ENCODE measurements at regions not wholly inside any gene's neighbourhood (a gene's known extent, or its start where the extent isn't known, plus 50 kb on each side); places are given as distances from the start of the nearest gene placed in this dataset.

GRCh38 chr6:135108692-135109091, 54.1 kb upstream of the HBS1L start:
- no peak overlapping the region for H3K4me3 Mint-ChIP-seq (ENCODE audit: unreplicated experiment)
- H3K27me3 Mint-ChIP-seq (ENCODE audit: unreplicated experiment) = no peaks in the 10 kb centered on the region
- no peaks in the 10 kb centered on the region for H3K9me3 Mint-ChIP-seq (ENCODE audit: unreplicated experiment)

GRCh38 chr6:135106611-135107010, 52.0 kb upstream of the HBS1L start:
- no peak for DNase-seq (ENCODE audit: low spot score)
- no peak for TF ChIP-seq CTCF (IDR thresholded peaks at IDR 0.05; ENCODE audit: unreplicated experiment)
- Mint-ChIP-seq H3K4me1 (ENCODE audit: unreplicated experiment) (peaks cover 19% of the 10 kb centered on the region), H3K9me3 (ENCODE audit: unreplicated experiment) (no peaks in the 10 kb centered on the region), H3K36me3 (ENCODE audit: low read depth, unreplicated experiment) (no peaks in the 10 kb centered on the region), H3K27me3 (ENCODE audit: unreplicated experiment) (no peaks in the 10 kb centered on the region), H3K4me3 (ENCODE audit: unreplicated experiment) (no peak overlapping the region), H3K27ac (ENCODE audit: unreplicated experiment) (no peak overlapping the region)

More at GRCh38 chr6:135108692-135109091, 54.1 kb upstream of the HBS1L start:
- no peak for DNase-seq (ENCODE audit: low spot score)
- Mint-ChIP-seq H3K4me1 (ENCODE audit: unreplicated experiment) (peaks cover 19% of the 10 kb centered on the region), H3K27ac (ENCODE audit: unreplicated experiment) (peak overlapping the region; percentile 50), H3K36me3 (ENCODE audit: low read depth, unreplicated experiment) (no peaks in the 10 kb centered on the region)
- TF ChIP-seq CTCF (IDR thresholded peaks at IDR 0.05; ENCODE audit: unreplicated experiment) = no peak

- Mint-ChIP-seq H3K9me3 (ENCODE audit: unreplicated experiment) (no peaks in the 10 kb centered on the region), H3K36me3 (ENCODE audit: low read depth, unreplicated experiment) (no peaks in the 10 kb centered on the region), H3K27me3 (ENCODE audit: unreplicated experiment) (no peaks in the 10 kb centered on the region), H3K4me1 (ENCODE audit: unreplicated experiment) (peaks cover 16% of the 10 kb centered on the region), H3K4me3 (ENCODE audit: unreplicated experiment) (no peak overlapping the region), H3K27ac (ENCODE audit: unreplicated experiment) (no peak overlapping the region)
- no peak for DNase-seq (ENCODE audit: low spot score)
- no peak for TF ChIP-seq CTCF (IDR thresholded peaks at IDR 0.05; ENCODE audit: unreplicated experiment)
These were observed 51.1 kb upstream of the HBS1L start for GRCh38 chr6:135105710-135106109.

GRCh38 chr6:135105299-135105698, 50.7 kb upstream of the HBS1L start:
- no peak overlapping the region for H3K4me3 Mint-ChIP-seq (ENCODE audit: unreplicated experiment)
- no peaks in the 10 kb centered on the region for H3K27me3 Mint-ChIP-seq (ENCODE audit: unreplicated experiment)
- H3K9me3 Mint-ChIP-seq (ENCODE audit: unreplicated experiment) = no peaks in the 10 kb centered on the region
- no peaks in the 10 kb centered on the region for H3K36me3 Mint-ChIP-seq (ENCODE audit: low read depth, unreplicated experiment)
- peaks cover 15% of the 10 kb centered on the region for H3K4me1 Mint-ChIP-seq (ENCODE audit: unreplicated experiment)
- H3K27ac Mint-ChIP-seq (ENCODE audit: unreplicated experiment) = no peak overlapping the region
- DNase-seq (ENCODE audit: low spot score) = no peak
- no peak for TF ChIP-seq CTCF (IDR thresholded peaks at IDR 0.05; ENCODE audit: unreplicated experiment)

Data from endothelial cell (in vitro differentiated cells).